ENCODE measurements at regions not wholly inside any gene's neighbourhood (a gene's known extent, or its start where the extent isn't known, plus 50 kb on each side); places are given as distances from the start of the nearest gene placed in this dataset.

- no peak for FAIRE-seq
These were observed 795.0 kb downstream of the EFNA5 start for GRCh38 chr5:106875591-106876297.

- no peak for FAIRE-seq
These were observed 795.8 kb downstream of the EFNA5 start for GRCh38 chr5:106874974-106875373.

GRCh38 chr5:106874531-106874930 lies 796.2 kb downstream of the EFNA5 start:
- no peak for FAIRE-seq

- no peak for FAIRE-seq
These were observed 797.2 kb downstream of the EFNA5 start for GRCh38 chr5:106873568-106873967.

- no peak for FAIRE-seq
These were observed 805.5 kb downstream of the EFNA5 start for GRCh38 chr5:106865279-106865678.

- FAIRE-seq: no peak
These were observed 808.1 kb downstream of the EFNA5 start for GRCh38 chr5:106862450-106863193.

GRCh38 chr5:106860398-106861044 lies 810.2 kb downstream of the EFNA5 start:
- no peak for FAIRE-seq

- no peak for FAIRE-seq
These were observed 812.1 kb downstream of the EFNA5 start for GRCh38 chr5:106858616-106859015.

GRCh38 chr5:106854922-106855321 lies 815.8 kb downstream of the EFNA5 start:
- no peak for FAIRE-seq

GRCh38 chr5:106854105-106854687 lies 816.5 kb downstream of the EFNA5 start:
- FAIRE-seq: no peak

GRCh38 chr5:106853266-106853665 lies 817.5 kb downstream of the EFNA5 start:
- no peak for FAIRE-seq

GRCh38 chr5:106849266-106849665 lies 821.5 kb downstream of the EFNA5 start:
- FAIRE-seq: peak; percentile 5

GRCh38 chr5:106843812-106844416 lies 826.8 kb downstream of the EFNA5 start:
- no peak for FAIRE-seq

GRCh38 chr5:106833517-106833916 lies 837.2 kb downstream of the EFNA5 start:
- FAIRE-seq: no peak

- FAIRE-seq: no peak
These were observed 843.7 kb downstream of the EFNA5 start for GRCh38 chr5:106827061-106827460.

GRCh38 chr5:106825374-106825773 lies 845.4 kb downstream of the EFNA5 start:
- no peak for FAIRE-seq

GRCh38 chr5:106822851-106823250 lies 847.9 kb downstream of the EFNA5 start:
- no peak for FAIRE-seq

GRCh38 chr5:106818552-106818951 lies 852.2 kb downstream of the EFNA5 start:
- no peak for FAIRE-seq

GRCh38 chr5:106814961-106815360 lies 855.8 kb downstream of the EFNA5 start:
- no peak for FAIRE-seq

GRCh38 chr5:106801554-106801953 lies 869.2 kb downstream of the EFNA5 start:
- no peak for FAIRE-seq

- no peak for FAIRE-seq
These were observed 872.7 kb downstream of the EFNA5 start for GRCh38 chr5:106797996-106798395.

GRCh38 chr5:106796081-106796480 lies 874.7 kb downstream of the EFNA5 start:
- FAIRE-seq: no peak

- no peak for FAIRE-seq
These were observed 885.9 kb downstream of the EFNA5 start for GRCh38 chr5:106784846-106785245.

Measured in colon (tissue), 2 donors.